GM18511 (cell line): ENCODE measurements at regions not wholly inside any gene's neighbourhood (a gene's known extent, or its start where the extent isn't known, plus 50 kb on each side); places are given as distances from the start of the nearest gene placed in this dataset.
A peak's percentile ranks its signal among the peaks of the same experiment; 100 is the strongest.
"Not testable (repeated sequence)": the region's sequence is repeated elsewhere in the genome, so short reads cannot be mapped to it uniquely, and the experiment has no call there.

ENCODE experiments used
- ATAC-seq: cut with Tn5 transposase; IDR thresholded peaks from one replicate; pipeline ENCODE4 v1.9.1; 2021; ENCODE audit warnings: mild to moderate bottlenecking, moderate library complexity; ENCODE audit not compliant: unreplicated experiment

- no peak for ATAC-seq
Measured at GRCh38 chr15:69876064-69876940, 221.4 kb downstream of the TLE3 start.

GRCh38 chr15:69879963-69880362 is 217.8 kb downstream of the TLE3 start:
- not testable (repeated sequence) for ATAC-seq

- ATAC-seq = no peak
Measured at GRCh38 chr15:69880571-69881301, 217.0 kb downstream of the TLE3 start.

GRCh38 chr15:69881302-69881670 is 216.4 kb downstream of the TLE3 start:
- ATAC-seq = no peak

- ATAC-seq = peak; percentile 93
Measured at GRCh38 chr15:69881766-69882165, 216.0 kb downstream of the TLE3 start.

- ATAC-seq = no peak
Measured at GRCh38 chr15:69883306-69883705, 214.4 kb downstream of the TLE3 start.

- ATAC-seq = no peak
Measured at GRCh38 chr15:69885173-69885955, 212.4 kb downstream of the TLE3 start.

GRCh38 chr15:69887009-69887408 is 210.7 kb downstream of the TLE3 start:
- no peak for ATAC-seq

- no peak for ATAC-seq
Measured at GRCh38 chr15:69887553-69887952, 210.2 kb downstream of the TLE3 start.

- ATAC-seq = no peak
Measured at GRCh38 chr15:69888406-69888805, 209.3 kb downstream of the TLE3 start.

- ATAC-seq = no peak
Measured at GRCh38 chr15:69891070-69891536, 206.6 kb downstream of the TLE3 start.

GRCh38 chr15:69891606-69892005 is 206.1 kb downstream of the TLE3 start:
- no peak for ATAC-seq

- ATAC-seq = no peak
Measured at GRCh38 chr15:69892351-69892750, 205.4 kb downstream of the TLE3 start.

- ATAC-seq = no peak
Measured at GRCh38 chr15:69893086-69893485, 204.6 kb downstream of the TLE3 start.

GRCh38 chr15:69893863-69894262 is 203.9 kb downstream of the TLE3 start:
- ATAC-seq = no peak

- ATAC-seq = no peak
Measured at GRCh38 chr15:69895202-69895601, 202.5 kb downstream of the TLE3 start.

- ATAC-seq = no peak
Measured at GRCh38 chr15:69896606-69897005, 201.1 kb downstream of the TLE3 start.

- no peak for ATAC-seq
Measured at GRCh38 chr15:69897061-69897460, 200.7 kb downstream of the TLE3 start.

- no peak for ATAC-seq
Measured at GRCh38 chr15:69897471-69898237, 200.1 kb downstream of the TLE3 start.

- no peak for ATAC-seq
Measured at GRCh38 chr15:69898243-69898642, 199.5 kb downstream of the TLE3 start.
